Type B pancreatic cell (in vitro differentiated cells): ENCODE measurements at regions not wholly inside any gene's neighbourhood (a gene's known extent, or its start where the extent isn't known, plus 50 kb on each side); places are given as distances from the start of the nearest gene placed in this dataset.

Source experiments
- DNase-seq: peaks from one replicate; pipeline ENCODE4 v3.0.0; 2021; ENCODE audit warnings: mixed read lengths; ENCODE audit not compliant: unreplicated experiment; ENCODE audit errors: extremely low spot score
- H3K27ac Mint-ChIP-seq: 2 replicates; pipeline ENCODE4 v1.8.0; 2021; ENCODE audit warnings: mild to moderate bottlenecking, mixed read lengths
- H3K27me3 Mint-ChIP-seq: 2 replicates; pipeline ENCODE4 v1.8.0; 2021; ENCODE audit warnings: mixed read lengths
- H3K36me3 Mint-ChIP-seq: 2 replicates; pipeline ENCODE4 v1.8.0; 2021; ENCODE audit warnings: mixed read lengths
- H3K4me1 Mint-ChIP-seq: one replicate; pipeline ENCODE4 v1.8.0; 2021; ENCODE audit warnings: mixed read lengths; ENCODE audit not compliant: unreplicated experiment
- H3K4me3 Mint-ChIP-seq: 2 replicates; pipeline ENCODE4 v1.8.0; 2021; ENCODE audit warnings: mild to moderate bottlenecking, mixed read lengths
- H3K9me3 Mint-ChIP-seq: 2 replicates; pipeline ENCODE4 v1.8.0; 2021; ENCODE audit warnings: mixed read lengths
- CTCF ChIP-seq: fragments of 200-600 bp; sonication (generic); conservative IDR thresholded peaks from 2 replicates; pipeline ENCODE4 v1.5.0; 2021; ENCODE audit warnings: antibody characterized with exemption, mild to moderate bottlenecking

- Mint-ChIP-seq H3K27me3 (no peaks in the 10 kb centered on the region), H3K9me3 (no peaks in the 10 kb centered on the region), H3K27ac (no peak overlapping the region), H3K4me3 (no peak overlapping the region), H3K4me1 (no peaks in the 10 kb centered on the region), H3K36me3 (no peaks in the 10 kb centered on the region)
- DNase-seq, result no peak
- TF ChIP-seq CTCF, result no peak
These were observed 1142.1 kb downstream of the FLRT2 start for GRCh38 chr14:86672080-86672479.

DNA sequence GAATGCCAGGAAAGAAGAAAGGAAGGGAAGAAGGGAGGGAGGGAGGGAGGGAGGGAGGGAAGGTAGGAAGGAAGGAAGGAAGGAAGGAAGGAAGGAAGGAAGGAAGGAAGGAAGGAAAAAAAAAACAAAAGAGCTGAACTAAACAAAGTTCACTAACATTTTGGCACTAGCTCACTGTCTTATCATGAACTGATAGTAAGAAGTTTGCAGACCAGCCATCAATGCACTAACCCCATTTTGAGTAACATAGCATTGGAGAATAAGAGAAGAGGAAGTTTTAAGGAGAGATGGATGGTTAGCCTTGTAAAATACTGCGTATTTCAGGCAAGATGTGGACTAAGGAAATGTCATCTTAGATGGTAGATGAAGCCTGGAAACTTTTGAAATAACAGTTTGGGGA is 1136.0 kb downstream of the FLRT2 start:
- Mint-ChIP-seq H3K27me3 (no peaks in the 10 kb centered on the region), H3K4me3 (no peak overlapping the region), H3K9me3 (no peaks in the 10 kb centered on the region), H3K36me3 (no peaks in the 10 kb centered on the region), H3K4me1 (no peaks in the 10 kb centered on the region), H3K27ac (no peak overlapping the region)
- no peak for TF ChIP-seq CTCF
- no peak for DNase-seq

DNA sequence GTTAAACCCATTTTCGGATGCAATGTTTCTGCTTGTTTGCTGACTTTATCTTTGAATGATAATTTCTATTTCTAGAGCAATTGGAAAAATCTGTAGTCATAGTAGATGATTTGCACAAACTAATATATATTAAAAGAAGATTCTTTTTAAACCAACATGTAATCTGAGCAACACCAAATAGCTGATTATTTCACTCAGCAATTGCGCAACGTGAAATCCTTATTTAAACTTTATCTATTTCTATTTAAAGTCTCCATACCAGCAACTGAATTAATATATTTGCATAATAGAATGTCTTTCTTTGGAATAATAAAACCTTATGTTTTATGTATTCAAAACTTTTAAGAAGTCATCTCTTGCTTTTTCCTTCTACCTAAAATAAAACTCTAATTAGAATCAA is 1132.4 kb downstream of the FLRT2 start:
- no peak for DNase-seq
- H3K36me3 Mint-ChIP-seq, result no peaks in the 10 kb centered on the region
- H3K27ac Mint-ChIP-seq, result no peak overlapping the region
- H3K4me1 Mint-ChIP-seq, result no peaks in the 10 kb centered on the region
- no peaks in the 10 kb centered on the region for H3K27me3 Mint-ChIP-seq
- H3K4me3 Mint-ChIP-seq, result no peak overlapping the region
- H3K9me3 Mint-ChIP-seq, result no peaks in the 10 kb centered on the region
- no peak for TF ChIP-seq CTCF

GRCh38 chr14:86654558-86655184 is 1124.7 kb downstream of the FLRT2 start:
- peak; percentile 76 for TF ChIP-seq CTCF
- no peaks in the 10 kb centered on the region for H3K36me3 Mint-ChIP-seq
- no peak for DNase-seq
- H3K27ac Mint-ChIP-seq, result no peak overlapping the region
- H3K4me3 Mint-ChIP-seq, result no peak overlapping the region
- no peaks in the 10 kb centered on the region for H3K9me3 Mint-ChIP-seq
- H3K4me1 Mint-ChIP-seq, result no peaks in the 10 kb centered on the region
- no peaks in the 10 kb centered on the region for H3K27me3 Mint-ChIP-seq

- Mint-ChIP-seq H3K4me1 (no peaks in the 10 kb centered on the region), H3K27me3 (no peaks in the 10 kb centered on the region), H3K36me3 (no peaks in the 10 kb centered on the region), H3K4me3 (no peak overlapping the region), H3K9me3 (peaks cover 2% of the 10 kb centered on the region), H3K27ac (no peak overlapping the region)
- no peak for DNase-seq
- no peak for TF ChIP-seq CTCF
These were observed 1122.6 kb downstream of the FLRT2 start for GRCh38 chr14:86652526-86652925.
